HFFc6 (cell line): ENCODE measurements at regions not wholly inside any gene's neighbourhood (a gene's known extent, or its start where the extent isn't known, plus 50 kb on each side); places are given as distances from the start of the nearest gene placed in this dataset.

ENCODE experiments used
- DNase-seq: peaks from one replicate; pipeline ENCODE4 v3.0.0-alpha.2; 2018
- H3K27ac Mint-ChIP-seq: 2 replicates; pipeline ENCODE4 v1.8.0; 2020; ENCODE audit warnings: mild to moderate bottlenecking, mixed read lengths
- H3K27me3 Mint-ChIP-seq: 2 replicates; pipeline ENCODE4 v1.8.0; 2021; ENCODE audit warnings: mild to moderate bottlenecking, moderate library complexity, mixed read lengths; ENCODE audit not compliant: insufficient read depth
- H3K36me3 Mint-ChIP-seq: 2 replicates; pipeline ENCODE4 v1.8.0; 2021; ENCODE audit warnings: low read depth, mixed read lengths
- H3K4me1 Mint-ChIP-seq: 2 replicates; pipeline ENCODE4 v1.8.0; 2020; ENCODE audit warnings: low read depth, mixed read lengths
- H3K4me3 Mint-ChIP-seq: 2 replicates; pipeline ENCODE4 v1.8.0; 2020; ENCODE audit warnings: mild to moderate bottlenecking, moderate library complexity, mixed read lengths
- H3K9me3 Mint-ChIP-seq: 2 replicates; pipeline ENCODE4 v1.8.0; 2020; ENCODE audit warnings: mild to moderate bottlenecking, mixed read lengths
- CTCF ChIP-seq: fragments of 200-600 bp; sonication (generic); IDR thresholded peaks from 2 replicates; pipeline ENCODE4 v1.5.0; 2021; ENCODE audit warnings: antibody characterized with exemption, mild to moderate bottlenecking

GRCh38 chr5:158174026-158174425, 315.1 kb upstream of the CLINT1 start:
- H3K36me3 Mint-ChIP-seq = no peaks in the 10 kb centered on the region
- H3K4me1 Mint-ChIP-seq = no peaks in the 10 kb centered on the region
- no peak for TF ChIP-seq CTCF
- H3K9me3 Mint-ChIP-seq = no peaks in the 10 kb centered on the region
- no peak overlapping the region for H3K27ac Mint-ChIP-seq
- DNase-seq = no peak
- H3K4me3 Mint-ChIP-seq = no peak overlapping the region
- peaks cover 9% of the 10 kb centered on the region; the same call in 1 of the 2 replicates for H3K27me3 Mint-ChIP-seq

GRCh38 chr5:158172005-158172404, 313.1 kb upstream of the CLINT1 start:
- H3K27me3 Mint-ChIP-seq = peaks cover 6% of the 10 kb centered on the region; the same call in 1 of the 2 replicates
- H3K36me3 Mint-ChIP-seq = no peaks in the 10 kb centered on the region
- H3K9me3 Mint-ChIP-seq = no peaks in the 10 kb centered on the region
- no peak overlapping the region for H3K27ac Mint-ChIP-seq
- no peak overlapping the region for H3K4me3 Mint-ChIP-seq
- no peak for DNase-seq
- H3K4me1 Mint-ChIP-seq = no peaks in the 10 kb centered on the region
- no peak for TF ChIP-seq CTCF

- H3K9me3 Mint-ChIP-seq = no peaks in the 10 kb centered on the region
- no peak overlapping the region for H3K27ac Mint-ChIP-seq
- peaks cover 4% of the 10 kb centered on the region; the same call in 1 of the 2 replicates for H3K27me3 Mint-ChIP-seq
- H3K4me1 Mint-ChIP-seq = no peaks in the 10 kb centered on the region
- H3K36me3 Mint-ChIP-seq = no peaks in the 10 kb centered on the region
- DNase-seq = no peak
- H3K4me3 Mint-ChIP-seq = no peak overlapping the region
- TF ChIP-seq CTCF = no peak
Measured at GRCh38 chr5:158170534-158170933, 311.6 kb upstream of the CLINT1 start.

- no peak for DNase-seq
- Mint-ChIP-seq H3K27me3 (peaks cover 4% of the 10 kb centered on the region; the same call in 1 of the 2 replicates), H3K36me3 (no peaks in the 10 kb centered on the region), H3K27ac (no peak overlapping the region), H3K9me3 (no peaks in the 10 kb centered on the region), H3K4me3 (no peak overlapping the region), H3K4me1 (no peaks in the 10 kb centered on the region)
- no peak for TF ChIP-seq CTCF
Measured at GRCh38 chr5:158170060-158170459, 311.1 kb upstream of the CLINT1 start.

GRCh38 chr5:158166424-158166823, 307.5 kb upstream of the CLINT1 start:
- DNase-seq = no peak
- Mint-ChIP-seq H3K4me3 (no peak overlapping the region), H3K4me1 (no peaks in the 10 kb centered on the region), H3K9me3 (no peaks in the 10 kb centered on the region), H3K27me3 (peaks cover 4% of the 10 kb centered on the region; the same call in 1 of the 2 replicates), H3K36me3 (no peaks in the 10 kb centered on the region), H3K27ac (no peak overlapping the region)
- no peak for TF ChIP-seq CTCF

- H3K27me3 Mint-ChIP-seq = peaks cover 4% of the 10 kb centered on the region; the same call in 1 of the 2 replicates
- H3K4me1 Mint-ChIP-seq = no peaks in the 10 kb centered on the region
- TF ChIP-seq CTCF = no peak; the same call in 1 of the 2 replicates
- H3K36me3 Mint-ChIP-seq = no peaks in the 10 kb centered on the region
- no peak overlapping the region for H3K4me3 Mint-ChIP-seq
- no peak overlapping the region for H3K27ac Mint-ChIP-seq
- DNase-seq = no peak
- H3K9me3 Mint-ChIP-seq = no peaks in the 10 kb centered on the region
Measured at GRCh38 chr5:158165647-158166046, 306.7 kb upstream of the CLINT1 start.
